GM13977 (cell line): ENCODE measurements at regions not wholly inside any gene's neighbourhood (a gene's known extent, or its start where the extent isn't known, plus 50 kb on each side); places are given as distances from the start of the nearest gene placed in this dataset.

Source experiments
- DNase-seq: peaks from one replicate; pipeline ENCODE4 v3.0.0; 2012; ENCODE audit warnings: low spot score
- CTCF ChIP-seq: IDR thresholded peaks from 2 replicates; pipeline ENCODE4 v1.5.1; 2012; ENCODE audit warnings: mild to moderate bottlenecking, control low read depth; ENCODE audit not compliant: insufficient read depth; ENCODE audit errors: extremely low read depth, missing control alignments
- in situ Hi-C: fragments of 300-500 bp; cut with MboI; formaldehyde crosslinking; loops from one replicate; pipeline ENCODE4 v1.12.0; 2022; ENCODE audit warnings: low sequenced_read_pairs, low pct_unique_long_range_greater_than_20kb, mixed read lengths, inconsistent platforms; ENCODE audit not compliant: unreplicated experiment

GRCh38 chr15:97084650-97085049 is 754.1 kb downstream of the NR2F2 start:
- in situ Hi-C loops = no loop called here
- TF ChIP-seq CTCF = no peak
- no peak for DNase-seq

DNA sequence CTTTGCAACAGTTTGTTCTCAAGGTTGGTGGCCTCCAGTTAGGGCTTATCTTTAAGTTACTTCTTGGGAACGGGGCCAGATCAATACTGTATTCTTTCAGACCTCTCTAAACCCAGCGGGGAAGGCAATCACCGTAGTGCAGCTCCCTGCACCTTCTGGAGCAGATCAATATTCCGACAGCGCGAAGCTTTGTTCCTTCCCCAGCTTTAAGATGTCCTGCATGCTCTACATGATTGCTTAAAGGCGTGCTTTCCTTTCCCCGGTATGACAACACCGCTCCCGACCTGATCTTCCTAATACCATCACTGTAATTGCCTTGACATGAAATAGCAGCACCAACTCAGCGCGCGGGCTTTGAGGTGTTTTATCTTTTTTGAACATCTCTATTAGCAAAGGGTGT is 755.2 kb downstream of the NR2F2 start:
- TF ChIP-seq CTCF = no peak
- in situ Hi-C loops = no loop called here

GRCh38 chr15:97087006-97087741 is 756.7 kb downstream of the NR2F2 start:
- no peak for TF ChIP-seq CTCF
- no peak for DNase-seq
- in situ Hi-C loops = no loop called here

More for the DNA sequence above, 755.2 kb downstream of the NR2F2 start:
- no peak for DNase-seq

DNA sequence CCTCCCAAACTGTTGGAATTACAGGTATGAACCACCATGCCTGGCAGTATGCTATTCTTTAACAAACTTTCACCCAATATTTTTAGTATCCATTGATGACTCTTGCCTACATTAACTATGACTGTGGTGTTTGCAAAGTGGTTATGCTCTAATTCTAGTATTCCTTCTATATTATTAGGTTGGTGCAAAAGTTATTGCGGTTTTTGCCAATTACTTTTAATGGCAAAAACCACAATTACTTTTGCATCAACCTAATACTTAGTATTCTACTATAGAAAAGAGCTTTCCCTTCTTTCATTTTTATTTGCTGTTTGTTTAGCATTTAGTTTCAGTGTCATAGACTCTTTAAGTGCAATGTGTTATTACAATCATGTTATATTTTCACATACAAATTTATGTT is 760.6 kb downstream of the NR2F2 start:
- TF ChIP-seq CTCF = no peak
- in situ Hi-C loops = no loop called here

DNA sequence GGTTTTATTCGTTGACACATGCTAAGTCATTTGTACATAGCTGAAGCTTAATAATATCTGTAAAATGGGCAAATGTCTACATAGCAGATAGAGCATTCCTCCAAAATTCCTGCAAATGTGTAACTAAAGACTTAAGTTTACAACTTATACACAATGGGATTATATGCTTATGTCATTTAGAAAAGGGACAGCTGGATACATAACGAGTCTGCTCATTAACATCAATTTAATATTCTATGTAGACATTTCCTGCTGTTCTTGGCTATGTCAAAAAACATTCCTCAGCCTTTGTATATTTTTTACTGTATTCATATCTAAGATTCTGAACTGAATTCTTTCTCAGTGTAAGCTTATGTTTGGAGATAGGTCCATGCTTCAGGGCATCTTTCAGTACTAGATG is 762.2 kb downstream of the NR2F2 start:
- TF ChIP-seq CTCF = no peak
- DNase-seq = no peak
- in situ Hi-C loops = no loop called here

More for the DNA sequence above, 760.6 kb downstream of the NR2F2 start:
- DNase-seq = no peak

DNA sequence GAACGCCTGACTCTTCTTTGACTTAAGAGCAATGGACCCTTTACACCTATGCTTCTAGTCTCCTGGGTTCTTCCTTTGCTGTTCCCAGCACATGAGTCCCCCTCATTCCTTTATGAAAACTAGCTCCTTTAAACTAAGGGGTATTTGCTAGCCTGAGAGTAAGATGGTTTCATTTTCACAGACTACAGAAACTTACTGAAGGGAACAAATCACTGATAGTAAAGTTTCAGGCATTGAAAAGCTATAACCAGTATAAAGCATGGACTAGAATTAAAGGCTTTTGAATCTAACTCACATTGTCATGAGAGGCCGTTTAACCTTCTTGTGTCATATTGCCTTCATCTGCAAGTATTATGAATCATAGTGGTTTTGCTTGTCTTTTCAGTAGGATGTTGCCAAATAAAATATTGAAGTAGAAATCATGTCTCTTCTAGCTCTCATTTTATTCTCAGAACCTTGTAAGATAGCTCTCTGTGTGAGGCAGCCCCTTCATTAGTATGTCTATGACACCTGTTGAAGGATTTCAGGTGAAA is 765.9 kb downstream of the NR2F2 start:
- no peak for DNase-seq
- in situ Hi-C loops = no loop called here
- TF ChIP-seq CTCF = no peak
